PC-3 (cell line): ENCODE measurements at regions not wholly inside any gene's neighbourhood (a gene's known extent, or its start where the extent isn't known, plus 50 kb on each side); places are given as distances from the start of the nearest gene placed in this dataset.

Experiments
- ATAC-seq: fragments of 200-7000 bp; cut with Tn5 transposase; 2 replicates; pipeline ENCODE4 v1.9.1; 2020; ENCODE audit warnings: mild to moderate bottlenecking, moderate library complexity
- BruUV-seq: library from RNA; stranded (reverse); fragments of 400-500 nt; replicated peaks from 2 replicates; lab custom pipeline; 2021; lab: Mats Ljungman, UMichigan
- CTCF ChIA-PET: fragments of 300-600 bp; sonication (Branson Sonifier 250); formaldehyde crosslinking; loops from one replicate; lab custom pipeline; 2022; ENCODE audit warnings: antibody characterized with exemption; lab: Charles Lee
- POLR2A ChIA-PET: fragments of 300-600 bp; sonication (Branson Sonifier 250); formaldehyde crosslinking; loops from one replicate; lab custom pipeline; 2022; ENCODE audit warnings: antibody characterized with exemption; ENCODE audit not compliant: unreplicated experiment; lab: Charles Lee
- DNase-seq: peaks from one replicate; pipeline ENCODE4 v3.0.0-alpha.2; 2015
- H2AFZ ChIP-seq: fragments of 300-600 bp; sonication (generic); 2 replicates; pipeline ENCODE4 v1.6.0; 2016; ENCODE audit warnings: antibody characterized with exemption, low read length
- H3F3A ChIP-seq: fragments of 300-600 bp; sonication (generic); one replicate; pipeline ENCODE4 v1.6.0; 2017; ENCODE audit warnings: antibody characterized with exemption, low read length, control low read depth, mild to moderate bottlenecking; ENCODE audit not compliant: unreplicated experiment
- H3K27ac ChIP-seq: fragments of 300-600 bp; sonication (generic); 2 replicates; pipeline ENCODE4 v1.5.1; 2016; ENCODE audit warnings: mild to moderate bottlenecking, low read length
- H3K27me3 ChIP-seq: fragments of 300-600 bp; sonication (generic); 2 replicates; pipeline ENCODE4 v1.6.1; 2016; ENCODE audit warnings: low read length, mixed read lengths
- H3K36me3 ChIP-seq: fragments of 300-600 bp; sonication (generic); 2 replicates; pipeline ENCODE4 v1.6.1; 2016; ENCODE audit warnings: low read depth, mixed run types, low read length, mixed read lengths
- H3K4me1 ChIP-seq: fragments of 300-600 bp; sonication (generic); 2 replicates; pipeline ENCODE4 v1.5.1; 2016; ENCODE audit warnings: low read length; ENCODE audit not compliant: insufficient read depth
- H3K4me2 ChIP-seq: fragments of 300-600 bp; sonication (generic); 2 replicates; pipeline ENCODE4 v1.6.0; 2016; ENCODE audit warnings: low read length
- H3K4me3 ChIP-seq: fragments of 300-600 bp; sonication (generic); 2 replicates; pipeline ENCODE4 v1.5.1; 2016; ENCODE audit warnings: mild to moderate bottlenecking, low read length, mixed read lengths
- H3K79me2 ChIP-seq: fragments of 300-600 bp; sonication (generic); 2 replicates; pipeline ENCODE4 v1.6.1; 2017; ENCODE audit warnings: low read length, mixed read lengths
- H3K9ac ChIP-seq: fragments of 300-600 bp; sonication (generic); 2 replicates; pipeline ENCODE4 v1.6.0; 2016; ENCODE audit warnings: mild to moderate bottlenecking, low read length
- H3K9me2 ChIP-seq: fragments of 300-600 bp; sonication (generic); replicated peaks from 2 replicates; pipeline ENCODE4 v1.6.1; 2016; ENCODE audit warnings: mixed run types, low read length, mixed read lengths
- H3K9me3 ChIP-seq: fragments of 300-600 bp; sonication (generic); 2 replicates; pipeline ENCODE4 v1.6.1; 2016; ENCODE audit warnings: low read length, mixed read lengths
- H4K20me1 ChIP-seq: fragments of 300-600 bp; sonication (generic); 2 replicates; pipeline ENCODE4 v1.6.1; 2016; ENCODE audit warnings: low read length, mixed read lengths
- CTCF ChIP-seq: fragments of 300-600 bp; sonication (generic); conservative IDR thresholded peaks from 2 replicates; pipeline ENCODE4 v1.5.1; 2017; ENCODE audit warnings: antibody characterized with exemption, low read depth, mild to moderate bottlenecking, low read length
- EZH2 ChIP-seq: fragments of 300-600 bp; sonication (generic); IDR thresholded peaks from one replicate; pipeline ENCODE4 v1.6.1; 2017; ENCODE audit warnings: antibody characterized with exemption, mild to moderate bottlenecking, low read length; ENCODE audit not compliant: unreplicated experiment
- EZH2phosphoT487 ChIP-seq: fragments of 300-600 bp; sonication (generic); IDR thresholded peaks from 2 replicates; pipeline ENCODE4 v1.6.1; 2018; ENCODE audit warnings: mild to moderate bottlenecking, antibody characterized with exemption, low read length, borderline replicate concordance
- intact Hi-C: fragments of 100-400 bp; cut with micrococcal nuclease; formaldehyde crosslinking; loops from 2 replicates; pipeline ENCODE4 v1.9.0; 2023

DNA sequence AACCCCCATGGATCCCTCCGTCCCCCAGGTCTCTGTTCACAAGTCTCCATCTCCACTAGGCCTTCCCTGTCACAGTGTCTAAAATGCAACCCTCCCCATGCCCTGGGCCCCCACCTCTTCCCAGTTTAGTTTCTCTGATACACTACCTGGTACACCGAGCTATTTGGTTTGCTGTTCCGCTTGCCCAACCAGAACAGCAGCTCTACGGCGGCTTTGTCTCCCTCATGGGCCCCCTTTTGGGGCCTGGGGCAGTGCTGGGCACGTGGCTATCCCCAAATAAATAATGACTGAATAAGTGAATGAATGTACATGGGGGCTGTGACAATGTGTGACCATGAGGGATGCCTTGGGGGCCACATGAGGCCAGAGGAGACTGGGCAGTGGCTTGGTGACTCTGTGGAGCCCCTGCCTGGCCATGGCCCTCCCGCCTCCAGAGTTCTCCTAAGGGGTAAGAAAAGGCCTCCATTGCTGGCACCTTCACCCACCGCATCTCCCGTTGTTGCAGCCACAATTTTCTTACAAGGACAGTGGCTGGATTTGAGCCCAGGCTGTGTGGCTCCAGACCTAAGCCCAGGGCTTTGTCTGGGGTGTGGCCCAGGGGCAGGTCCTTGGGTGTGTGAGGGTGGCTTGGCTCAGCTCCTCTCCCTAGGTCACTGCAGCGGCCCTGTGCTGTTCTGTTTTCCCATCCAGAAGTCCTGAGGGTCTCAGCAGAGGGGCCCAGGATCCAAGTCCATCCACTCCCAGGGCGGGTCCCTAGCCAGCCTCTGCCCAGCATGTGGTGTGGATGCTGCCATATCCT lies 408.5 kb upstream of the SULF2 start:
- ATAC-seq: no peak
- CTCF ChIA-PET: no interaction called here
- no peak for TF ChIP-seq EZH2
- no peak for TF ChIP-seq EZH2phosphoT487
- no peak for TF ChIP-seq CTCF

GRCh38 chr20:48192109-48192508 lies 406.8 kb upstream of the SULF2 start:
- no peak overlapping the region for H2AFZ ChIP-seq
- no peaks in the 10 kb centered on the region for H3K9me3 ChIP-seq
- TF ChIP-seq EZH2 (no peak), EZH2phosphoT487 (no peak), CTCF (no peak)
- no peaks in the 10 kb centered on the region for H3K36me3 ChIP-seq
- POLR2A ChIA-PET: no interaction called here
- H3K9me2 ChIP-seq: no peaks in the 10 kb centered on the region
- no peak overlapping the region for H3K27ac ChIP-seq
- H3K9ac ChIP-seq: no peak overlapping the region
- intact Hi-C loops: no loop called here
- no peak for DNase-seq
- no peak for ATAC-seq
- BruUV-seq: no TSS peak
- CTCF ChIA-PET: no interaction called here
- H3K4me3 ChIP-seq: no peak overlapping the region
- H3K27me3 ChIP-seq: no peaks in the 10 kb centered on the region
- H4K20me1 ChIP-seq: no peaks in the 10 kb centered on the region
- no peaks in the 10 kb centered on the region for H3K79me2 ChIP-seq
- no peaks in the 10 kb centered on the region for H3K4me1 ChIP-seq
- no peak overlapping the region for H3K4me2 ChIP-seq
- H3F3A ChIP-seq: no peaks in the 10 kb centered on the region

More for the DNA sequence above, 408.5 kb upstream of the SULF2 start:
- Histone ChIP-seq H3K79me2 (no peaks in the 10 kb centered on the region), H3K9me3 (no peaks in the 10 kb centered on the region), H3K4me1 (0 out of 2 replicates have a peak, but pooled peaks cover 3% of the 10 kb centered on the region), H3K36me3 (no peaks in the 10 kb centered on the region), H4K20me1 (no peaks in the 10 kb centered on the region), H3K9me2 (no peaks in the 10 kb centered on the region), H3K27ac (no peak overlapping the region), H2AFZ (no peak overlapping the region), H3F3A (no peaks in the 10 kb centered on the region), H3K9ac (no peak overlapping the region), H3K27me3 (no peaks in the 10 kb centered on the region), H3K4me2 (no peak overlapping the region), H3K4me3 (no peak overlapping the region)
- POLR2A ChIA-PET: no interaction called here
- BruUV-seq: no TSS peak
- DNase-seq: no peak
- intact Hi-C loops: no loop called here

GRCh38 chr20:48191200-48191599 lies 405.9 kb upstream of the SULF2 start:
- CTCF ChIA-PET: no interaction called here

More at GRCh38 chr20:48191200-48191599, 405.9 kb upstream of the SULF2 start:
- Histone ChIP-seq H3K4me1 (0 out of 2 replicates have a peak, but pooled peaks cover 7% of the 10 kb centered on the region), H2AFZ (no peak overlapping the region), H3K27ac (no peak overlapping the region), H3K4me2 (no peak overlapping the region), H3K36me3 (no peaks in the 10 kb centered on the region), H3K4me3 (no peak overlapping the region), H3F3A (no peaks in the 10 kb centered on the region), H3K79me2 (no peaks in the 10 kb centered on the region), H3K27me3 (no peaks in the 10 kb centered on the region), H3K9me2 (no peaks in the 10 kb centered on the region), H3K9ac (no peak overlapping the region), H4K20me1 (no peaks in the 10 kb centered on the region), H3K9me3 (no peaks in the 10 kb centered on the region)
- DNase-seq (peak; percentile 50), ATAC-seq (peak; percentile 45; the same call in 1 of the 2 replicates)
- intact Hi-C loops: no loop called here
- TF ChIP-seq EZH2phosphoT487: no peak
- no peak for TF ChIP-seq CTCF
- TF ChIP-seq EZH2: no peak
- POLR2A ChIA-PET: no interaction called here
- BruUV-seq: no TSS peak
